Fibroblast of the aortic adventitia (primary cell): ENCODE measurements at regions not wholly inside any gene's neighbourhood (a gene's known extent, or its start where the extent isn't known, plus 50 kb on each side); places are given as distances from the start of the nearest gene placed in this dataset.

Source experiments
- DNase-seq: peaks from one replicate; pipeline ENCODE4 v3.0.0-alpha.2; 2010; ENCODE audit warnings: low read depth
- H3K4me3 ChIP-seq: 2 replicates; pipeline ENCODE4 v1.5.1; 2011; ENCODE audit warnings: low read depth, mild to moderate bottlenecking, control low read depth, low read length, moderate library complexity
- CTCF ChIP-seq: IDR thresholded peaks from 2 replicates; pipeline ENCODE4 v1.5.1; 2011; ENCODE audit warnings: mild to moderate bottlenecking, low read length, control low read depth, inconsistent platforms; ENCODE audit not compliant: insufficient read depth

GRCh38 chr3:110646055-110646454 lies 425.6 kb upstream of the NECTIN3 start:
- H3K4me3 ChIP-seq, result no peak overlapping the region
- TF ChIP-seq CTCF, result no peak
- no peak for DNase-seq

- no peak for TF ChIP-seq CTCF
- DNase-seq, result no peak
Measured at GRCh38 chr3:110646496-110646895, 425.1 kb upstream of the NECTIN3 start.

GRCh38 chr3:110647586-110647985 lies 424.0 kb upstream of the NECTIN3 start:
- DNase-seq, result no peak
- no peak for TF ChIP-seq CTCF
- no peak overlapping the region for H3K4me3 ChIP-seq

More at GRCh38 chr3:110646496-110646895, 425.1 kb upstream of the NECTIN3 start:
- H3K4me3 ChIP-seq, result no peak overlapping the region

GRCh38 chr3:110650741-110651140 lies 420.9 kb upstream of the NECTIN3 start:
- no peak for DNase-seq
- no peak overlapping the region for H3K4me3 ChIP-seq
- TF ChIP-seq CTCF, result no peak

GRCh38 chr3:110654843-110655502 lies 416.6 kb upstream of the NECTIN3 start:
- no peak for TF ChIP-seq CTCF
- no peak overlapping the region for H3K4me3 ChIP-seq
- DNase-seq, result no peak

GRCh38 chr3:110656394-110657025 lies 415.1 kb upstream of the NECTIN3 start:
- DNase-seq, result no peak
- no peak for TF ChIP-seq CTCF
- no peak overlapping the region for H3K4me3 ChIP-seq

- peak; percentile 60 for DNase-seq
- no peak for TF ChIP-seq CTCF
- no peak overlapping the region for H3K4me3 ChIP-seq
Measured at GRCh38 chr3:110664148-110664547, 407.5 kb upstream of the NECTIN3 start.
